Esophagus squamous epithelium (tissue), 5 donors: ENCODE measurements at regions not wholly inside any gene's neighbourhood (a gene's known extent, or its start where the extent isn't known, plus 50 kb on each side); places are given as distances from the start of the nearest gene placed in this dataset.

Source experiments
- DNase-seq: peaks from one replicate; lab custom pipeline; 2025; lab: John Stamatoyannopoulos, UW
- H3K27ac ChIP-seq, 4 donors: fragments of 200-600 bp; sonication (generic); one replicate each; pipeline ENCODE4 v1.5.1; 2016 to 2019; ENCODE audit warnings: mild to moderate bottlenecking in 1 of 4
- H3K27me3 ChIP-seq, 4 donors: fragments of 200-600 bp; sonication (generic); 1 replicate in 3 of 4; 2 replicates in 1 of 4; pipeline versions ENCODE4 v1.5.1 to v1.6.0; 2017 to 2021; ENCODE audit warnings: antibody characterized with exemption in 1 of 4
- H3K36me3 ChIP-seq, 3 donors: fragments of 200-600 bp; sonication (generic); one replicate each; pipeline ENCODE4 v1.5.1; 2016 to 2019
- H3K4me1 ChIP-seq, 3 donors: fragments of 200-600 bp; sonication (generic); one replicate each; pipeline ENCODE4 v1.5.1; 2017 to 2019
- H3K4me3 ChIP-seq, 4 donors: fragments of 200-600 bp; sonication (generic); 1 replicate in 3 of 4; 2 replicates in 1 of 4; pipeline ENCODE4 v1.5.1; 2016 to 2019; ENCODE audit warnings: mild to moderate bottlenecking in 2 of 4, moderate library complexity in 1 of 4
- H3K9me3 ChIP-seq, 3 donors: fragments of 200-600 bp; sonication (generic); one replicate each; pipeline ENCODE4 v1.5.1; 2016 to 2019
- CTCF ChIP-seq, 6 experiments: fragments of 450-650 bp in 4 of 6; fragments of 200-600 bp in 2 of 6; sonication (generic) in 2 of 6; IDR thresholded peaks; one replicate each; pipeline ENCODE4 v1.5.1; 2016 to 2019; ENCODE audit warnings: antibody characterized with exemption in 6 of 6, mild to moderate bottlenecking in 4 of 6, moderate library complexity in 4 of 6
- POLR2A ChIP-seq, 4 donors: fragments of 450-650 bp; IDR thresholded peaks; one replicate each; pipeline ENCODE4 v1.6.1; 2017; ENCODE audit warnings: antibody characterized with exemption in 4 of 4, mild to moderate bottlenecking in 4 of 4, moderate library complexity in 3 of 4
- WGBS, 2 donors: methylation state at CpG; one replicate each; pipeline ENCODE4 v1.1.5; 2018; 5-methylcytosine and 5-hydroxymethylcytosine counted together
- intact Hi-C: fragments of 100-400 bp; cut with DNase I; formaldehyde crosslinking; loops from one replicate; pipeline ENCODE4 v1.15.0; 2022
- donor health status: DM: yes; HTN: yes; CAD: no.

GRCh38 chr12:39188689-39189088 is 254.2 kb downstream of the KIF21A start:
- DNase-seq = no peak
- Histone ChIP-seq H3K9me3 (no peaks in the 10 kb centered on the region), H3K4me1 (no peaks in the 10 kb centered on the region), H3K4me3 (no peak overlapping the region), H3K27me3 (no peaks in the 10 kb centered on the region), H3K36me3 (no peaks in the 10 kb centered on the region), H3K27ac (no peak overlapping the region)
- WGBS, 2 donors = 90 to 92% methylated on average over 5 of the region's 5 CpGs
- intact Hi-C loops = no loop called here
- TF ChIP-seq CTCF (IDR thresholded peaks at IDR 0.05) (no peak), POLR2A (IDR thresholded peaks at IDR 0.05) (no peak)

- no peak overlapping the region for H3K4me3 ChIP-seq
- no peaks in the 10 kb centered on the region for H3K4me1 ChIP-seq
- TF ChIP-seq POLR2A (IDR thresholded peaks at IDR 0.05) = no peak
- no peak for TF ChIP-seq CTCF (IDR thresholded peaks at IDR 0.05)
- intact Hi-C loops = no loop called here
- 82 to 86% methylated on average over 4 to 9 of the region's 11 CpGs for WGBS, 2 donors
- DNase-seq = no peak
- no peak overlapping the region for H3K27ac ChIP-seq
- H3K36me3 ChIP-seq = no peaks in the 10 kb centered on the region
- no peaks in the 10 kb centered on the region for H3K9me3 ChIP-seq
- H3K27me3 ChIP-seq = no peaks in the 10 kb centered on the region
Observed at GRCh38 chr12:39186744-39187143, 256.2 kb downstream of the KIF21A start.

- Histone ChIP-seq H3K4me1 (no peaks in the 10 kb centered on the region), H3K36me3 (no peaks in the 10 kb centered on the region), H3K27me3 (no peaks in the 10 kb centered on the region), H3K27ac (no peak overlapping the region), H3K9me3 (no peaks in the 10 kb centered on the region), H3K4me3 (no peak overlapping the region)
- no peak for DNase-seq
- TF ChIP-seq CTCF (IDR thresholded peaks at IDR 0.05) (no peak), POLR2A (IDR thresholded peaks at IDR 0.05) (no peak)
- intact Hi-C loops = no loop called here
- WGBS, 2 donors = 61 to 85% methylated on average over 1 of the region's 1 CpG
Observed at GRCh38 chr12:39178837-39179236, 264.1 kb downstream of the KIF21A start.

GRCh38 chr12:39176356-39176755 is 266.6 kb downstream of the KIF21A start:
- intact Hi-C loops = no loop called here
- no peaks in the 10 kb centered on the region for H3K9me3 ChIP-seq
- no peaks in the 10 kb centered on the region for H3K27me3 ChIP-seq
- TF ChIP-seq CTCF (IDR thresholded peaks at IDR 0.05) (no peak), POLR2A (IDR thresholded peaks at IDR 0.05) (no peak)
- no peak for DNase-seq
- H3K36me3 ChIP-seq = no peaks in the 10 kb centered on the region
- no peak overlapping the region for H3K27ac ChIP-seq
- H3K4me3 ChIP-seq = no peak overlapping the region
- no peaks in the 10 kb centered on the region for H3K4me1 ChIP-seq

- Histone ChIP-seq H3K4me3 (no peak overlapping the region), H3K4me1 (no peaks in the 10 kb centered on the region), H3K27me3 (no peaks in the 10 kb centered on the region), H3K36me3 (no peaks in the 10 kb centered on the region), H3K27ac (no peak overlapping the region), H3K9me3 (no peaks in the 10 kb centered on the region)
- TF ChIP-seq POLR2A (IDR thresholded peaks at IDR 0.05) (no peak), CTCF (IDR thresholded peaks at IDR 0.05) (no peak)
- DNase-seq = no peak
- 12 to 13% methylated on average over 2 of the region's 2 CpGs for WGBS, 2 donors
- intact Hi-C loops = no loop called here
Observed at GRCh38 chr12:39173726-39174125, 268.3 kb upstream of the CPNE8 start.
